ENCODE measurements at regions not wholly inside any gene's neighbourhood (a gene's known extent, or its start where the extent isn't known, plus 50 kb on each side); places are given as distances from the start of the nearest gene placed in this dataset.

DNA sequence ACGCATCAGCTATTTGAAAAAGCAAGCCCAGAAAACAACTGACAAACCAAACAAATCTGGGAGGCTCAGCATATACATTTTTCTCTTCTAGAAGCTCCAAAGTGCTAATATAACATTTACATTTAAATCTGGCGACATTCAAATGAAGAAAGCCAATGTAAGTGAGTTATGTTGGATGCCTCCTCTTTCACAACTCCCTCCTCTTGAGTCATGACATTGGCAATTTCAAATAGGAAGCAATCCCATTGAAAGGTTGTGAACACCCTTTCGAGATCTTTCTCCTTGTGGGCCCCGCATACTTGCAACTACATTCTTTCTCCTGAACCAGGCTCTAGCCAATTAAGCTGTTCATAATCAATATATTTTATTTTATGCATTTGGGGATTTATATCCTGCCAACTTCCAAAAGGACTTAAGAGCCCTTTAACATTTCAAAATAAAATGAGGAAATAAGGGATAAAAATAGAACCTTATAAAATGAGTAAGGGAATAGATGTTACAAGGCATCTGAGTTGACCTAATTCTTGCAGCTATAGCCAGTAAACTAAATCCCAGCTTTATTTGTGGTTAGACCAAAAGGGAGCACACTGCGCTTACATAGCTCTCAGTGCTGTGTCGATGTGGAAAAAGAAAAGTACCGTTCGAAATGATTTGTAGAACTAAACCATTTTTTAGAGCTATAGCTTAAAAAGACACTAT lies 129.5 kb upstream of the SESN3 start:
- no peak for TF ChIP-seq EZH2 (IDR thresholded peaks at IDR 0.05; ENCODE audit: borderline replicate concordance, low read depth, low read length, poor library complexity, severe bottlenecking)
- TF ChIP-seq, protein P1, sequence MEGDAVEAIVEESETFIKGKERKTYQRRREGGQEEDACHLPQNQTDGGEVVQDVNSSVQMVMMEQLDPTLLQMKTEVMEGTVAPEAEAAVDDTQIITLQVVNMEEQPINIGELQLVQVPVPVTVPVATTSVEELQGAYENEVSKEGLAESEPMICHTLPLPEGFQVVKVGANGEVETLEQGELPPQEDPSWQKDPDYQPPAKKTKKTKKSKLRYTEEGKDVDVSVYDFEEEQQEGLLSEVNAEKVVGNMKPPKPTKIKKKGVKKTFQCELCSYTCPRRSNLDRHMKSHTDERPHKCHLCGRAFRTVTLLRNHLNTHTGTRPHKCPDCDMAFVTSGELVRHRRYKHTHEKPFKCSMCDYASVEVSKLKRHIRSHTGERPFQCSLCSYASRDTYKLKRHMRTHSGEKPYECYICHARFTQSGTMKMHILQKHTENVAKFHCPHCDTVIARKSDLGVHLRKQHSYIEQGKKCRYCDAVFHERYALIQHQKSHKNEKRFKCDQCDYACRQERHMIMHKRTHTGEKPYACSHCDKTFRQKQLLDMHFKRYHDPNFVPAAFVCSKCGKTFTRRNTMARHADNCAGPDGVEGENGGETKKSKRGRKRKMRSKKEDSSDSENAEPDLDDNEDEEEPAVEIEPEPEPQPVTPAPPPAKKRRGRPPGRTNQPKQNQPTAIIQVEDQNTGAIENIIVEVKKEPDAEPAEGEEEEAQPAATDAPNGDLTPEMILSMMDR (conservative IDR thresholded peaks at IDR 0.05; ENCODE audit: low read depth, low read length): no peak
- Histone ChIP-seq H3K4me1 (ENCODE audit: insufficient read depth, low read length, poor library complexity, severe bottlenecking) (no peaks in the 10 kb centered on the region), H3K4me3 (ENCODE audit: low read depth, low read length, poor library complexity, severe bottlenecking) (no peak overlapping the region), H3K36me3 (ENCODE audit: insufficient read depth, low read length, poor library complexity, severe bottlenecking) (no peaks in the 10 kb centered on the region), H3K9me3 (ENCODE audit: low read depth, low read length, poor library complexity, severe bottlenecking) (no peaks in the 10 kb centered on the region), H3K27ac (ENCODE audit: low read depth, low read length, poor library complexity, severe bottlenecking) (no peak overlapping the region), H3K27me3 (replicated peaks; ENCODE audit: insufficient read depth, low read depth, low read length, poor library complexity) (no peaks in the 10 kb centered on the region)
- DNase-seq (ENCODE audit: low spot score): no peak
- BruUV-seq (replicated peaks): no TSS peak
- intact Hi-C loops (cut with micrococcal nuclease; ENCODE audit: unreplicated experiment): no loop called here
- POLR2A ChIA-PET (ENCODE audit: low non-redundant PET): no interaction called here
- CTCF ChIA-PET: no interaction called here

DNA sequence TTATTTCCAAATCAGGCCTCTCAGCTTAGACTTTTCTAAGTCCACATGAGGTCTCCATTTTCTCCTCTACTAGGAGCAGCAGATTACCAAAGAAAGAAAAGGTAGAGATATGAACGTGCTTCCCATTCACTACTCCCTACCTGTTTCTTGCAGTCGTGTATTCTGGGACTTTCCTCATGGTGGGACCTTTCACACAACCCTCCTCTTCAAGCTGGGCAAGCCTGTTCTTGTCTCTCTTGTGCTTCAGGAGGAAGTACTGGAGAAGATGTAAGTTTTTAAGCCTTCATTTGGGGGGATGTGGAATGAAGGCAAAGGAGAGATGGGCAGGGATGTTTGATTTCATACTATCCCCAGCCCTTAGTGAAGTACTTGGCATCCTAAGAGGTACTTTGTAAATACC lies 128.8 kb upstream of the SESN3 start:
- POLR2A ChIA-PET (ENCODE audit: low non-redundant PET): no interaction called here
- no peak for DNase-seq (ENCODE audit: low spot score)
- BruUV-seq (replicated peaks): no TSS peak
- Histone ChIP-seq H3K9me3 (ENCODE audit: low read depth, low read length, poor library complexity, severe bottlenecking) (no peaks in the 10 kb centered on the region), H3K4me1 (ENCODE audit: insufficient read depth, low read length, poor library complexity, severe bottlenecking) (no peaks in the 10 kb centered on the region), H3K27ac (ENCODE audit: low read depth, low read length, poor library complexity, severe bottlenecking) (no peak overlapping the region), H3K27me3 (replicated peaks; ENCODE audit: insufficient read depth, low read depth, low read length, poor library complexity) (no peaks in the 10 kb centered on the region), H3K4me3 (ENCODE audit: low read depth, low read length, poor library complexity, severe bottlenecking) (no peak overlapping the region), H3K36me3 (ENCODE audit: insufficient read depth, low read length, poor library complexity, severe bottlenecking) (no peaks in the 10 kb centered on the region)
- CTCF ChIA-PET: no interaction called here
- TF ChIP-seq, protein P1 (conservative IDR thresholded peaks at IDR 0.05; ENCODE audit: low read depth, low read length): no peak
- TF ChIP-seq EZH2 (IDR thresholded peaks at IDR 0.05; ENCODE audit: borderline replicate concordance, low read depth, low read length, poor library complexity, severe bottlenecking): no peak
- intact Hi-C loops (cut with micrococcal nuclease; ENCODE audit: unreplicated experiment): no loop called here

DNA sequence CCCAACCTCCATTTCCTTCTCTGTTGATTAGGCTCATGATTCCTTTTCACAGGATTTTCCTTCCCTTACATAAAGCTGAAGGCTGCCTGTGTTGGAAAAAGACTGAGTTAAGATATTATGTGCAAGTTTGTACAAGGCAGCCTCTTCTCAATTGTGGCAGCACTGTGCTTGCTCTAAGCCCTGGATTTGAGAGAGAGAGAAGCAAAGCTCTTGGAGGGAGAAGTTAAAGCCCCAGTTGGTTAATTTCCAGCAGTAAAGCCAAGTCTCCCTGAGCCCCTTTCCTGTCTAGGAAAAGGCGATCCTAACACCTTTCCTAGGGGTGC lies 128.3 kb upstream of the SESN3 start:
- POLR2A ChIA-PET (ENCODE audit: low non-redundant PET): no interaction called here
- intact Hi-C loops (cut with micrococcal nuclease; ENCODE audit: unreplicated experiment): no loop called here
- no peak for DNase-seq (ENCODE audit: low spot score)
- no peaks in the 10 kb centered on the region for H3K27me3 ChIP-seq (replicated peaks; ENCODE audit: insufficient read depth, low read depth, low read length, poor library complexity)
- no peaks in the 10 kb centered on the region for H3K36me3 ChIP-seq (ENCODE audit: insufficient read depth, low read length, poor library complexity, severe bottlenecking)
- H3K27ac ChIP-seq (ENCODE audit: low read depth, low read length, poor library complexity, severe bottlenecking): no peak overlapping the region
- no peaks in the 10 kb centered on the region for H3K9me3 ChIP-seq (ENCODE audit: low read depth, low read length, poor library complexity, severe bottlenecking)
- no peak overlapping the region for H3K4me3 ChIP-seq (ENCODE audit: low read depth, low read length, poor library complexity, severe bottlenecking)
- no peak for TF ChIP-seq EZH2 (IDR thresholded peaks at IDR 0.05; ENCODE audit: borderline replicate concordance, low read depth, low read length, poor library complexity, severe bottlenecking)
- BruUV-seq (replicated peaks): no TSS peak
- H3K4me1 ChIP-seq (ENCODE audit: insufficient read depth, low read length, poor library complexity, severe bottlenecking): no peaks in the 10 kb centered on the region
- CTCF ChIA-PET: interaction anchor here (0.5 kb wide), 1 partner anchor 57 kb away, joined by 4 read pairs; no protein-coding TSS in a partner anchor

All from A673 (cell line).